ENCODE measurements at regions not wholly inside any gene's neighbourhood (a gene's known extent, or its start where the extent isn't known, plus 50 kb on each side); places are given as distances from the start of the nearest gene placed in this dataset.
"Not testable (repeated sequence)": the region's sequence is repeated elsewhere in the genome, so short reads cannot be mapped to it uniquely, and the experiment has no call there.

DNA sequence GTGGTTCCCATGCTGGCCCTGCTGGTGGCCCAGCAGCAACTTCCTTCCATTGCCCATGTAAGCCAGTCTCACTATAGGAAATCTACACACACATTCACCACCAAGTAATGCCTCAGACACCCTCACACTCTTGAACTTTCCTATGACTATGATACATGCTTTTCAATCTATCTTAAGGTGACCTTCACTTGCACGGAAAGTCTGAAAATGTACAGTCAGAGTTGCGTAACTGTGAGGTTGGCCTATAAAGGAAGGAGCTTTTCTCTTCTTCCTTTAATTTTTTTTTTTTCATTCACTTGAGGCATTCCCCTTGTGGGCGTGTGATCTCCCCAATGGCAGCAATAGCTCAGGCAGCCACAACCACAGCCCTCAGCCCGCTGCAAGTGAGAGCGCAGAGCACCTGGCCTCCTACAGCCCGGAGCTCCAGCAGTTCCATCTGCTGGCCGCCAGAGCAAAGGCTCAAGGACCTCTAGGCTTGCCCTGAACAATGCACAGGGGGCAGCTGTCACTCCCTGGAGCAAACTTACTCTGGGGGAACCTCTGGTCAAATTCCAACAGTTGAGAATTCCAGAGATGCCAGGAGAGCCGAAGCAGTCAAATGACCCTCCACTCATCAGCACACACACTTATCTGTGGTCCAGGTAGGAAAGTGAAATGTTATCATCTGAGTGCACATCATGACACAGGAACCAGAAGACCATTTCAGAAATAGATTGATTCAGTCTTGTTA, 123.1 kb upstream of the ADO start:
- no peak overlapping the region for H3K4me3 ChIP-seq (ENCODE audit: low read depth, low read length)
- DNase-seq (ENCODE audit: low read depth), result peak; percentile 27

DNA sequence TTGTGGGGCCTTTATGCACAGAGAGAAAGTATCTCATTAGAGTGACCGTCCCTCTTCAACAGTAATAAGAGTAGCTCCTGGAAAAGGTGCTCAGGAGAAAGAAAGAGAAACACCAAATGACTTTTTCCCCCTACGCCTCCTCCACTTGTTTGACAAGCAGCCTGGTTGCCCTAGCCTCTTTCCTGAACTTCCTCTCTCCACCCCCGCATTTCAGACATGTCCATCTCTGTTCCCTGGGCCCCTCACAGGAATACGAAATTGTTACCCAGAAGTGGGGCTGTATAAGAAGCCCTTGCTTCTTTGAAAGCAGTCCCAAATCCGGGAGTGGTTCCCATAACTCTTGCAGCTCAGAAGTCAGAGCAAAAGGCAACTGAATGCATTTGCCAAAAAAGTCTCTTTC, 119.6 kb upstream of the ADO start:
- no peak for DNase-seq (ENCODE audit: low read depth)
- no peak overlapping the region for H3K4me3 ChIP-seq (ENCODE audit: low read depth, low read length)

DNA sequence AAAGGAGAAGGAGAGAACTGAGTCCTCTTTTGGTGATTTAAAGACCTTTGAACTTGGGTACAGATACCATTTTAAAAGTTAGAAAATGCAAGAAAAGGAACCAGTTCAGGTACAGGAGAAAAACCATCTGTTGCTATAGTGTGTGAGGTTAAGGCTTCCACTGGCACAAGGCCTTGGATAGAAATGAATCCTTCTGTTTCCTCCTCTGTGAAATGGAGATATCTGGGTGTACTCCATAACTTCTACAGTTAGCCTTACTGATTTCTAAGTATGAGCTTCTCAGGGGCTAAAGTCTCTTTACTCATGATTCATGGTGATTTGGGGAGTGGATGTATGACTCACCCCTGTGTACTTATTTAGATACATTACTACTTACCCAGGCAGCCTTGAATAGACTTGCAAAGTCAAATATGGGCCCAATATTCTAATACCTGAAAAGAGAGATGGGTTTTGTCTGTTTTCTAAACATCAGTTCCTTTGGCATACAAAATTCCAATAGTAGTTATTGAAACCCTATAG, 117.2 kb upstream of the ADO start:
- no peak for DNase-seq (ENCODE audit: low read depth)
- H3K4me3 ChIP-seq (ENCODE audit: low read depth, low read length), result no peak overlapping the region

DNA sequence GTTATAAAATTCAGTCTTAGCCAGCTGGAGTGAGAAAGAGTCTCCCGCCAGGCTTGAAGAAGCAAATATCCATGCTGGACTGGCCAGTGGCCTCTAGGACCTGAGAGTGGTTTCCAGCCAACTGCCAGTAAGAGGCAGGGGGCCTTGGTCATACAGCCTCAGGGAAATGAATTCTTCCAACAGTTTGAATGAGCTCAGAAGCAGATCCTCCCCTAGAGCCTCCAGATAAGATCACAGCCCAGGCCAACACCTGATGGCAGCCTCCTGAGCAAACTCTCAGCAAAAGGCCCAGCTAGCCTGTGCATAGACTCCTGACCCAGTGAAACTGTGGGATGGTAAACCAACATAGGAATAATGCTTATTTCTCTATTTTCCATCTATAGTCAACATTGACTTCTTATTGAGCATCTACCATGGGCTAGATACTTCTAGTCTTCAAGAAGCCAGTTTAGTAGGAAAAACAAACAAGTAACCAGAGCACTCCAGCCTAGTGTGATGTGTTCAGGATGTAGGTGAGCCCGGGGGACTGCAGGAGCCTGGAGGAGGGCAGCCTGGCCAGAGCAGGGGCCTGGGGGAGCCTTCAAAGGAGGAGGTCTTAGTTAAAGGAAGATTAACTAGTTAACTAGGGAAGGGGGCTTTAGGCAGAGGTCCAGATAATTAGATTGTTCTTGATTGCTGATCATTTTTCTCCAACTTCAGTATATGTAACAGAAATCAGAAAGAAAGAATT, 115.4 kb upstream of the ADO start:
- H3K4me3 ChIP-seq (ENCODE audit: low read depth, low read length), result no peak overlapping the region
- no peak for DNase-seq (ENCODE audit: low read depth)

DNA sequence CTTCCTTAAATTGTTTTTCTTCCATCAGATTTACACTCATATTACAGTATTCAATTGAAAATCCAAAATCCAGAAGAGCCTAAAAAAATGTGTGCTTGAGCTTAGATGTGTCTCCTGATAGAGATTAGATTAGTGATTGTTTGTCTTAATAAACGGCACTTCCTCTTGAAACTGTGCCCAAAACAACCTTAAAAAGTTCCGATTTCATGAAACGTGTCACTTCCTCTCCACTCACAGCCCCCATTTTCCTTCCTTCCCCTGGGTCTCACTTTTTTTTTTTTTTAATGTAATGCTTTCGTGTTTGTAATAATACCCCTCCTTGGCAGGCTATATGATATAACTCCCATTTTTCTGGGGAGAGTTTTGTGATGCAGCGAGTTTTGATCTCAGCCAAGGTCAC, 114.8 kb upstream of the ADO start:
- DNase-seq (ENCODE audit: low read depth), result no peak
- H3K4me3 ChIP-seq (ENCODE audit: low read depth, low read length), result no peak overlapping the region

DNA sequence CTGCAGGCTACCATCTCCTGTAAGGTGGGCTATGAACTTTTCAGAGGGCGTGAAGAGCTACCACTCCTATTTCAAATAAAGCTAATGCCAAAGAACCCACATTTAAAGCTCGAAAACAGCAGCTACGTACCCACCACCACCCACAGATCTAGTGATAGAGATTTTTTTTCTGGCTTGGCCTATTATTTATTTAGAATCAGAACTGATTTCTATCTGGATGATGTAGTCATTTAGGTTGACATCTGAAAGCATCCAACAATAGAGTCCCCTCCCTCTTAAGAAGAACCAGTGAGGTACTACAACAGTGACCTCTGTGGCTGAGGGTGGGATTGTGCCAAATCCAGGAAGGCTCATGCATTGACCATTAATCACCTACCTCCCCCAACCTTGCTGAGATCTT, 113.8 kb upstream of the ADO start:
- DNase-seq (ENCODE audit: low read depth), result no peak
- H3K4me3 ChIP-seq (ENCODE audit: low read depth, low read length), result no peak overlapping the region

DNA sequence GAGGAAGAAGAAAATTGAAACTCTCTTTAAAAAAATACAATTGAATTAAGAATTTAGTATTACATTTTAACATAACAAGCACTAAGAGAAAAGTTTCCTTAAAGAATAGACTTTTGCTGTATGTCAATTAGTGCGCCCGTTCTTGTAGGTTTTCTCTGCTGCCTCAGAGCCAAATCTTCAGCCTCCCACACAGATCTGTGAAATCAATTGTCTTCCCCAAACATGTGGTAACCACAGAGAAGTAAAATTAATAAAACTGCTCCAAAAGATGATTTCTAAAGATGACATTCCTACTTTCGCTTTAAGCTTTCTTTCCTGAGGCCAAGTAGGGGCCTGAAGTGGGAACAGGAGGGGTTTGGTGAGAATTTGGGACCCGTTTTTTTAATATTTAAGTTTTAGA, 113.2 kb upstream of the ADO start:
- no peak overlapping the region for H3K4me3 ChIP-seq (ENCODE audit: low read depth, low read length)
- DNase-seq (ENCODE audit: low read depth), result no peak

DNA sequence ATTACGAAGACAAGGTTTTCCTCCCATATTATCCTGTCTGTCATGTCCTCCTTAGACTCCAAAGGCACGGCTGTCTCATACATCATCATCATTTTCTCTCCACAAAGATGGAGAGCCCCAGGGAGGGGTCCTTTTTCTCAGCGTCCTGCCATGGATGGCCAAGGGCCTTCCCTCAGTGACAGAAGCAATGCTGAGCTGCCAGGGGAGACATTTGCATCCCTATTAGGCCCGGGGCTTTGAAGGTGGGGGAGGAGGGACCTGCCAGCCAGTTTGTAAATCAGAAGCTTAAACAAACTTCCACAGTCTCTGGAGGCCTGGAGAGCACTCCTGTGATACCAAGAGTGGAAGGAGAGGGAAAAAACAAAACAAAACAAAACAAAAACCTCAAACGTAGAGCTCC, 112.4 kb upstream of the ADO start:
- no peak for DNase-seq (ENCODE audit: low read depth)
- H3K4me3 ChIP-seq (ENCODE audit: low read depth, low read length), result no peak overlapping the region

DNA sequence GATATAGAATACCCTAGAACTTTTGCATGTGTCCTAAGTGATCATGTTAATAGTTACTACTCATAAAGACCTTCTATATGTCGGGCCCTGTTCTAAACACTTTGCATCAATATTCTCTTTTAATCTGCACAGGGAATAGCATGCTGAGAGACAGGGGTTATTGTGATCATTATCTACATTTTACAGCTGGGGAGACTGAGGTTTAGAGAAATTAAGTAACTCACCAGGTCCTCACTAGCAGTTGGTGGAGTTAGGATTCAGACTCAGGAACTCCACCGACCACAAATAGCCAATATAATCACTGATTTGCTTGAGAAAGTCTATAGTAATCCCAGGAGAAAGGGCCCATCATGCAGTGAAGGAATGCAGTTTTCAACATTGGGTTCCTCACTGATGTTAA, 111.2 kb upstream of the ADO start:
- no peak overlapping the region for H3K4me3 ChIP-seq (ENCODE audit: low read depth, low read length)
- DNase-seq (ENCODE audit: low read depth), result no peak

DNA sequence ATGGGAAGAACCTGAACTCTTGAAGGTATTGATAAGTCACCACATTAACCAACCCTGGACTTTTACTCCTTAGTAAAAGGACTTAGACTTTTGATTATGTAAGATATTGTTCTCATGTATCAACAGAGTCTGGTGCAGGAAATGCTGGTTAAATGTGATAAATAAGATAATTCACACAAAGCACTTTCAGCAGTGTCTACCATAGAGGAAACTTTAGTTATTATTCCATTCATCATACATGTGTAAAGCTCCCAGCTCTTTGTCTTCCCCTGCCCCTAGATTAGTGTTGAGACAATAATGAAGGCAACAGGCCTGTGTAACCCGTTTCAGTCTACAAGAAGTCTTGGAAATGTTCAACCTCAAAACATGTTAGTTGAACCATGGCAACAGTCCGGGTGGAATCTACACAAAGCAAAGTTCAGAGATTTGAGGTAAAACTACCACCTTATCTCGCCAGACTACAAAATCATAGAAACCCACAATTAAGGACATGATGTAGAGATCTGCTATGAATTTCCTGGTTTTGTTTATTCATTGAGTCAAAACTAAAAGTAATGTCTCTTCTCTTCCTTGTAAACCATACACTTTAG, 109.9 kb upstream of the ADO start:
- no peak for DNase-seq (ENCODE audit: low read depth)
- H3K4me3 ChIP-seq (ENCODE audit: low read depth, low read length), result no peak overlapping the region

DNA sequence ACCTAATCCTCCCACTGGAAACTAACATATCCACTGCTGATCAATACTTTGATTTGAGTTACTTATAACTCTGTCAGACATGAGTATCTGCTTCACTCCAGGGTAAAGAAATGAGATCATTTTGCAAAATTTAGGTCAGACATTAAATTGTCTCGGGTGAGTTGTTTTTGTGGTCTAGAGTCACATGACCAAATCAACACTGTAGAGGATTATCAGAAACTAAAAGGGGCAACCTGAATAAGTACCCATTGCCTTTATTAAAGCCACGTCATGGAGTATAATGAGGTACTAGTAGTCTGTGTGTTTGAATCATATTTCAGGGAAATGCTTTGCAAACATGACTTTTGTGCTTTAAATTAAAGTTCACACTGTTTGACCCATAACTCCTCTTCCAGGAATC, 107.7 kb upstream of the ADO start:
- no peak overlapping the region for H3K4me3 ChIP-seq (ENCODE audit: low read depth, low read length)
- DNase-seq (ENCODE audit: low read depth), result no peak

DNA sequence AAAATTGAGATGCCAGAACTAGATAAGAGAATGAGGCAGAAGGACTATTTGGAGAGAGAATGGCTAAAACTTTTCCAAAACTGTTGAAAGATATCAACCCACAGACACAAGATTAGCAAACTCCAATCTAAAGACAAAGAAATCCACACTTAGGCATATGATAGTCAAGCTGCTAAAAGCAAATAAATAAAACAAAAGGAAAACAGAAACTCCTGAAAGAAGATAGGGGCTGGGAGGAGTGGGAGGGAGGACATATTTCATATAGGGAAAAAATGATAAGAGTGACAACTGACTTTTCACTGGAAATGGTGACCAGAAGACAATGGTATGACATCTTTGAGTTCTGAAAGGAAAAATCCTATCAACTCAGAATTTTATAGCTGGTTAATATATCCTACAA, 105.4 kb upstream of the ADO start:
- no peak overlapping the region for H3K4me3 ChIP-seq (ENCODE audit: low read depth, low read length)

DNA sequence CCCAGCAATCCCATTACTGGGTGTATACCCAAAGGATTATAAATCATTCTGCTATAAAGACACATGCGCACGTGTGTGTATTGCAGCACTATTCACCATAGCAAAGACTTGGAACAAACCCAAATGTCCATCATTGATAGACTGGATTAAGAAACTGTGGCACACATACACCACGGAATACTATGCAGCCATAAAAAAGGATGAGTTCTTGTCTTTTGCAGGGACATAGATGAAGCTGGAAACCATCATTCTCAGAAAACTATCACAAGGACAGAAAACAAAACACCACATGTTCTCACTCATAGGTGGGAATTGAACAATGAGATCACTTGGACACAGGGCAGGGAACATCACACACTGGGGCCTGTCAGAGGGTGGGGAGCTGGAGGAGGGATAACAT, 100.4 kb upstream of the ADO start:
- H3K4me3 ChIP-seq (ENCODE audit: low read depth, low read length); DNase-seq (ENCODE audit: low read depth): not testable (repeated sequence)

More for the DNA sequence above, 105.4 kb upstream of the ADO start:
- DNase-seq (ENCODE audit: low read depth), result no peak

DNA sequence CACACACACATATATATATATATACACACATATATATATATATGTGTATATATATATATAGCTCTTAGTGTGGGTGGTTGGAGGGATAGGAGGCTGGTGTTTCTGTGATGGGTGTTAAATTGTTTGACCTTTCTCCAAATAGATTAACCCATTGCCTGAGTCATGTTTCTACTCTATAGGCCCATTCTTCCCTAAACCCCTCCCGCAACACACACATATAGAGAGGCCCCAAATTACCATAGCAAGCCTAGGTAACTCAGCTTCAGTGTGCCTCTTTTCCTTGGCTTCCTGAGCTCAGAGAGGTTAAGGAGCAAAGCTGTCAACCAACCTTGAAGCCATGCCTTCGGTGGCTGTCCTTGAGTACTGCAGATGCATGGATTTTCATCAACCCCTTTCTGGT, 98.7 kb upstream of the ADO start:
- DNase-seq (ENCODE audit: low read depth), result no peak

DNA sequence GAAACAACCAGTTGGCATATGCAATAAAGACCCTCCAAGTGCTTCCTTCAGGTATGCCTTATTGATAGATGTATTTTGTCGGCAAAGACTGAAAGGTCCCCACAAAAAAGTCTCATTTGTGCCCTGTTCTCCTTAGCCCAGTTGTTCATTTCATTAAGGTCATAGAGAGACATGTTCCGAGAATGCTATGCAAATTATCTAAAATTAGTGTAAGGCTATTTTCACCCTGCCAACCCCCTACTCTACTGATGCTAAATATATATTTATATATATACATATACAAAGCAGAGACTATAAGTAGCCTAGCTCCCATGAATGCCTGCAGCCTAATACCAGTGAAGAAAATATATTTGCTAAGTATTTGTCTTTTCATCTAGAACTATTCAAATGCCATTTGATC, 96.7 kb upstream of the ADO start:
- DNase-seq (ENCODE audit: low read depth), result no peak
- no peak overlapping the region for H3K4me3 ChIP-seq (ENCODE audit: low read depth, low read length)

More for the DNA sequence above, 98.7 kb upstream of the ADO start:
- no peak overlapping the region for H3K4me3 ChIP-seq (ENCODE audit: low read depth, low read length)

DNA sequence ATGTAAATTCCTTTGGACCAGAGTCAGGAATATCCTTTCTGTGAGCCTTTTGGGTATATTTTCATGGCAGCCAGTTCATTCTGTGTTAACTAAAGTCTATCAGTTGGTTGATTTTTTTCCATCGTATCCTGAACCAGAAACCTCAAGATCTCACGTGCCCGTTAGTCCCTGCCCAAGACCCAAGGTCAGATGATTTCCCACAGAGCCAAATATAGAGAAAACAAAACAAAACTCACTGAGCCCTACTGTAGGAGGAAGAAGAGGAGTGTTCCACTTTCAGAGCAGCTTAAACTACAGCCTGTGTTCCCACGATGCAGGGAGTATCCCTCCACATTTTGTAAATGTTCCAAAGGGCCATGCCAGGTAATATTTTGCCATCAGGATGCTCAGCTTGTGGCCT, 96.0 kb upstream of the ADO start:
- no peak overlapping the region for H3K4me3 ChIP-seq (ENCODE audit: low read depth, low read length)

DNA sequence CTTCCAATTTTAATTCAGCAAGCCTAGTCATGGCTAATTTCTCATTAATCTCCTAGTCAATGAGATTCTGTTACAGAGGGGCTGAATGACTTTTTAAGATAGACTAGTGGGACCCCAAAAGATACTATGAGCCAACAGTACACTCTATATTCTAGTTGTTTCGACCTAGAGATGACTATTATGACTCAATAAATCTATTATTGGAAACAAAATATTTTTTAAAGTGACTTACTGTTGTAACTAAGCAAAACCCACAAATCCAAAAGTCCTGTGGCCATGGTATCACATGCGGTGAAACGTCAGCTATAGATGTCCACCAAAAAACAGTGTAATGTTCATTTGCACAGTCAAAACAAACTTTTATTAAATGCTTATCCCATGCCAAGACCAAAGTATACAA, 95.3 kb upstream of the ADO start:
- no peak for DNase-seq (ENCODE audit: low read depth)

More for the DNA sequence above, 96.0 kb upstream of the ADO start:
- no peak for DNase-seq (ENCODE audit: low read depth)

DNA sequence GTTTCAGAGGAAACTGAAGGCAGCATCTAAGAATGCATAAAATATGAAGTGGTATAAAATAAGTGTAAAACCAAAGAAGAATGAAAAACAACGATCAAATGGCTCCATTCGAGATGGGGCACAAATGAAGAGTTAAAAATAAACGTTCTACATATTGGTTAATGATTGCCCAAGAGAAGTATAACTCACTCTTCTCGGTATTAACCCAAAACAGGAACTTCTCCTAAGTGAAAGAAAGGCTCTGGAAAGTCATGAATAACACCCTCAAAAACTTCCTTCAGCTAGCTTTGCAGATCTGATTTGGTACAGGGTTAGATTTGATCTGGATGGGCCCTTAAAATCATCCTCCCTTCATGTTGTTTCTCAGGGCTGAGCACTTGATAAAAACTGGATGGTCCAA, 94.3 kb upstream of the ADO start:
- H3K4me3 ChIP-seq (ENCODE audit: low read depth, low read length), result no peak overlapping the region
- no peak for DNase-seq (ENCODE audit: low read depth)

More for the DNA sequence above, 95.3 kb upstream of the ADO start:
- H3K4me3 ChIP-seq (ENCODE audit: low read depth, low read length), result no peak overlapping the region

DNA sequence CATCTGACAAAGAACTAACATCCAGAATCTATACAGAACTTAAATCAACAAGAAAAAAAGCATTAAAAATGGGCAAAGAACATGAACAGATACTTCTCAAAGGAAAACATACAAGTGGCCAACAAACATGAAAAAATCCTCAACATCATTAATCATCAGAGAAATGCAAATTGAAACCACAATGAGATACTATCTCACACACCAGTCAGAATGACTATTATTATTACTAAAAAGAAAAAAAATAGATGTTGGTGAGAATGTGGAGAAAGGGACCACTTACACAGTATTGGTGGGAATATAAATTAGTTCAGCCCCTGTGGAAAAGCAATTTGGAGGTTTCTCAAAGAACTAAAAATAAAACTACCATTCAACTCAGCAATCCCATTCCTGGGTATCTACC, 89.1 kb upstream of the ADO start:
- H3K4me3 ChIP-seq (ENCODE audit: low read depth, low read length), result no peak overlapping the region
- DNase-seq (ENCODE audit: low read depth), result no peak

DNA sequence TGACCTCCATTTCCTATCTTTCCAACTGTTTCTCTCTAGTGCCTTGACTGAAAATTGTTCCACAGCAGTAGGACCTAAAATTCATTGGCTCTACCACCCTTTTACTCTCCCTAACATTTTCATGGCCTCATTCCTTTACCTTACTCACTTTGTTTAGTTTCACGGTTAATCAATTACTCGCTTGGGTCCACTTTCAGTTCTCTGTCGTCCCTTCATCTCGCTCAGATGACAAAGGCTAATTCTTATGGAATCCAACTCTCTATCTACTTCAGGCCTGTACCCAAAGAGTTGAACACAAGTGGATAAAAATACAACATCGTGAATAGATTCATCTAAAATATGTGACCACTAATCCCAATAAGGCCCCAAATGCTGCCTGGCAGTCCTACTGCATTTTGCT, 85.9 kb upstream of the ADO start:
- no peak overlapping the region for H3K4me3 ChIP-seq (ENCODE audit: low read depth, low read length)
- DNase-seq (ENCODE audit: low read depth), result no peak

DNA sequence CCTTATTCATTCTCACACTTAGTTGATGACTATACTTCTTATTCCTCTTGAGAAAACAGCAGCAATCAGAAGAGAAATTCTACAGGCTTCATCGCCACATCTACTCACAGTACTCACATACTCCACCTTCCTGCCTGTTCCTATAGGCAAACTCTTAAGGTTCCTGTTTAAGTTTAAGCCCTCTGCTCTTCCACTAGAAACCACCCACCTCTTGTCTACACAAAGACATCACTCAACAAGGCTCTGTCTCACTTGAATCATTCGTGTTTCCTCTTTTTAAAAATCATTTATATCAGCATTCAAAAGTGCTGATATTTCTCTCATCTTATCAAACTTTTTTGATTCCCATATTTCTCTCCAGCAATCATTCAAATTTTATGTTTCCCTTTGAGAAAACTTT, 85.5 kb upstream of the ADO start:
- DNase-seq (ENCODE audit: low read depth), result no peak
- H3K4me3 ChIP-seq (ENCODE audit: low read depth, low read length), result no peak overlapping the region

Measured in skeletal muscle cell (primary cell).